ENCODE measurements at regions not wholly inside any gene's neighbourhood (a gene's known extent, or its start where the extent isn't known, plus 50 kb on each side); places are given as distances from the start of the nearest gene placed in this dataset.
"Not testable (repeated sequence)": the region's sequence is repeated elsewhere in the genome, so short reads cannot be mapped to it uniquely, and the experiment has no call there.

GRCh38 chr19:14286594-14286993, 80.6 kb upstream of the ADGRL1 start:
- TF ChIP-seq POLR2A (IDR thresholded peaks at IDR 0.05; ENCODE audit: low read length); GATA1 (IDR thresholded peaks at IDR 0.05; ENCODE audit: low read depth, low read length): not testable (repeated sequence)
